CD4-positive, CD25-positive, alpha-beta regulatory T cell (primary cell): ENCODE measurements at regions not wholly inside any gene's neighbourhood (a gene's known extent, or its start where the extent isn't known, plus 50 kb on each side); places are given as distances from the start of the nearest gene placed in this dataset.

Source experiments
- ATAC-seq, 2 donors: fragments of 150-1000 bp; cut with Tn5 transposase; one replicate each; pipeline ENCODE4 v1.10.0; 2021; ENCODE audit warnings: low read depth in 2 of 2, moderate number of reproducible peaks in 2 of 2, moderate library complexity in 1 of 2
- DNase-seq, 3 donors: peaks; one replicate each; pipeline versions ENCODE4 v3.0.0 to v3.0.0-alpha.2; 2012 to 2022; ENCODE audit warnings: mixed read lengths in 1 of 3
- H3K27ac ChIP-seq: one replicate; pipeline ENCODE4 v1.7.0; 2013; ENCODE audit warnings: mild to moderate bottlenecking, low read length; ENCODE audit not compliant: insufficient read depth, poor library complexity, severe bottlenecking
- H3K27me3 ChIP-seq: one replicate; pipeline ENCODE4 v1.7.0; 2013; ENCODE audit warnings: low read length; ENCODE audit not compliant: control insufficient read depth, insufficient read depth
- H3K36me3 ChIP-seq: one replicate; pipeline ENCODE4 v1.7.0; 2013; ENCODE audit warnings: mild to moderate bottlenecking, low read length, moderate library complexity; ENCODE audit not compliant: control insufficient read depth, insufficient read depth
- H3K4me1 ChIP-seq: 2 replicates; pipeline ENCODE4 v1.7.0; 2013; ENCODE audit warnings: mild to moderate bottlenecking, low read length; ENCODE audit not compliant: insufficient read depth, control insufficient read depth, poor library complexity, severe bottlenecking
- H3K4me3 ChIP-seq: one replicate; pipeline ENCODE4 v1.7.0; 2013; ENCODE audit warnings: low read depth, mild to moderate bottlenecking, low read length, moderate library complexity
- H3K9me3 ChIP-seq, 2 experiments: 1 replicate in 1 of 2; 2 replicates in 1 of 2; pipeline ENCODE4 v1.7.0; 2013; ENCODE audit warnings: low read length in 2 of 2, mild to moderate bottlenecking in 1 of 2, moderate library complexity in 1 of 2; ENCODE audit not compliant: control insufficient read depth in 2 of 2
- H3K27ac Mint-ChIP-seq, 3 donors: one replicate each; pipeline ENCODE4 v1.8.0; 2020 to 2022; ENCODE audit warnings: mild to moderate bottlenecking in 3 of 3, mixed read lengths in 3 of 3, moderate library complexity in 2 of 3
- H3K27me3 Mint-ChIP-seq: one replicate; pipeline ENCODE4 v1.8.0; 2022; ENCODE audit warnings: mild to moderate bottlenecking, mixed read lengths
- H3K36me3 Mint-ChIP-seq: one replicate; pipeline ENCODE4 v1.8.0; 2020; ENCODE audit warnings: mixed read lengths
- H3K4me1 Mint-ChIP-seq, 4 donors: one replicate each; pipeline ENCODE4 v1.8.0; 2020 to 2022; ENCODE audit warnings: mixed read lengths in 4 of 4, mild to moderate bottlenecking in 1 of 4
- H3K4me3 Mint-ChIP-seq, 4 donors: one replicate each; pipeline ENCODE4 v1.8.0; 2020 to 2022; ENCODE audit warnings: mild to moderate bottlenecking in 4 of 4, mixed read lengths in 4 of 4, moderate library complexity in 3 of 4
- H3K9me3 Mint-ChIP-seq, 7 donors: one replicate each; pipeline ENCODE4 v1.8.0; 2020 to 2022; ENCODE audit warnings: mixed read lengths in 7 of 7, mild to moderate bottlenecking in 3 of 7, moderate library complexity in 2 of 7

GRCh38 chr21:17371450-17371849 is 141.4 kb upstream of the CXADR start:
- ATAC-seq, result no peak
- H3K4me1 Mint-ChIP-seq, result peaks cover 0 to 1% (median 0%) of the 10 kb centered on the region in 4 donors
- no peak overlapping the region for H3K27ac ChIP-seq
- no peak overlapping the region for H3K4me3 ChIP-seq
- H3K27ac Mint-ChIP-seq, result no peak overlapping the region
- no peaks in the 10 kb centered on the region for H3K4me1 ChIP-seq
- H3K36me3 Mint-ChIP-seq, result no peaks in the 10 kb centered on the region
- peaks cover 0 to 8% (median 0%) of the 10 kb centered on the region in 7 donors for H3K9me3 Mint-ChIP-seq
- DNase-seq, result no peak
- H3K9me3 ChIP-seq, result no peaks in the 10 kb centered on the region
- H3K36me3 ChIP-seq, result no peaks in the 10 kb centered on the region
- peaks cover 11% of the 10 kb centered on the region for H3K27me3 Mint-ChIP-seq
- no peak overlapping the region for H3K4me3 Mint-ChIP-seq
- H3K27me3 ChIP-seq, result no peaks in the 10 kb centered on the region

- no peaks in the 10 kb centered on the region for H3K36me3 Mint-ChIP-seq
- no peak overlapping the region for H3K4me3 Mint-ChIP-seq
- peaks cover 11% of the 10 kb centered on the region for H3K27me3 Mint-ChIP-seq
- H3K4me1 ChIP-seq, result no peaks in the 10 kb centered on the region
- DNase-seq (no peak), ATAC-seq (no peak)
- H3K9me3 ChIP-seq, result no peaks in the 10 kb centered on the region
- H3K4me1 Mint-ChIP-seq, result peaks cover 0 to 1% (median 0%) of the 10 kb centered on the region in 4 donors
- no peak overlapping the region for H3K27ac ChIP-seq
- no peak overlapping the region for H3K27ac Mint-ChIP-seq
- no peaks in the 10 kb centered on the region for H3K27me3 ChIP-seq
- peaks cover 0 to 8% (median 0%) of the 10 kb centered on the region in 7 donors for H3K9me3 Mint-ChIP-seq
- no peak overlapping the region for H3K4me3 ChIP-seq
- H3K36me3 ChIP-seq, result no peaks in the 10 kb centered on the region
Measured at GRCh38 chr21:17372200-17372599, 140.6 kb upstream of the CXADR start.

GRCh38 chr21:17386498-17386897 is 126.3 kb upstream of the CXADR start:
- H3K36me3 Mint-ChIP-seq, result no peaks in the 10 kb centered on the region
- H3K9me3 Mint-ChIP-seq, result peaks cover 0 to 6% (median 0%) of the 10 kb centered on the region in 7 donors
- no peaks in the 10 kb centered on the region for H3K27me3 ChIP-seq
- no peak overlapping the region for H3K27ac Mint-ChIP-seq
- H3K4me1 Mint-ChIP-seq, result no peaks in the 10 kb centered on the region
- H3K4me3 Mint-ChIP-seq, result no peak overlapping the region
- no peak overlapping the region for H3K27ac ChIP-seq
- H3K36me3 ChIP-seq, result no peaks in the 10 kb centered on the region
- H3K9me3 ChIP-seq, result no peaks in the 10 kb centered on the region
- ATAC-seq (no peak), DNase-seq (no peak)
- no peak overlapping the region for H3K4me3 ChIP-seq
- no peaks in the 10 kb centered on the region for H3K27me3 Mint-ChIP-seq
- no peaks in the 10 kb centered on the region for H3K4me1 ChIP-seq

GRCh38 chr21:17387030-17387617 is 125.7 kb upstream of the CXADR start:
- no peaks in the 10 kb centered on the region for H3K36me3 ChIP-seq
- Mint-ChIP-seq H3K27ac (no peak overlapping the region), H3K4me3 (no peak overlapping the region), H3K4me1 (no peaks in the 10 kb centered on the region), H3K36me3 (no peaks in the 10 kb centered on the region), H3K27me3 (no peaks in the 10 kb centered on the region), H3K9me3 (peaks cover 0 to 5% (median 0%) of the 10 kb centered on the region in 7 donors)
- H3K4me1 ChIP-seq, result no peaks in the 10 kb centered on the region
- no peaks in the 10 kb centered on the region for H3K27me3 ChIP-seq
- H3K9me3 ChIP-seq, result no peaks in the 10 kb centered on the region
- ATAC-seq (peak; percentile 42 to 61), DNase-seq (peak; percentile 12 to 70 (median 55))
- no peak overlapping the region for H3K4me3 ChIP-seq
- no peak overlapping the region for H3K27ac ChIP-seq

- H3K27me3 ChIP-seq, result no peaks in the 10 kb centered on the region
- H3K9me3 ChIP-seq, result no peaks in the 10 kb centered on the region
- H3K27ac Mint-ChIP-seq, result no peak overlapping the region
- no peak overlapping the region for H3K4me3 ChIP-seq
- no peaks in the 10 kb centered on the region for H3K36me3 ChIP-seq
- peaks cover 0 to under 1% (median 0%) of the 10 kb centered on the region in 7 donors for H3K9me3 Mint-ChIP-seq
- H3K4me1 Mint-ChIP-seq, result no peaks in the 10 kb centered on the region
- H3K36me3 Mint-ChIP-seq, result no peaks in the 10 kb centered on the region
- no peak overlapping the region for H3K4me3 Mint-ChIP-seq
- H3K4me1 ChIP-seq, result no peaks in the 10 kb centered on the region
- ATAC-seq (no peak), DNase-seq (peak in 1 of 3 donors; percentile 10)
- H3K27ac ChIP-seq, result no peak overlapping the region
- H3K27me3 Mint-ChIP-seq, result no peaks in the 10 kb centered on the region
Measured at GRCh38 chr21:17388226-17388625, 124.6 kb upstream of the CXADR start.

GRCh38 chr21:17389311-17389710 is 123.5 kb upstream of the CXADR start:
- H3K36me3 ChIP-seq, result no peaks in the 10 kb centered on the region
- no peaks in the 10 kb centered on the region for H3K4me1 Mint-ChIP-seq
- no peak overlapping the region for H3K4me3 Mint-ChIP-seq
- ATAC-seq (no peak), DNase-seq (no peak)
- no peaks in the 10 kb centered on the region for H3K9me3 Mint-ChIP-seq
- no peaks in the 10 kb centered on the region for H3K9me3 ChIP-seq
- no peaks in the 10 kb centered on the region for H3K36me3 Mint-ChIP-seq
- H3K27me3 ChIP-seq, result no peaks in the 10 kb centered on the region
- no peaks in the 10 kb centered on the region for H3K27me3 Mint-ChIP-seq
- H3K4me3 ChIP-seq, result no peak overlapping the region
- H3K4me1 ChIP-seq, result no peaks in the 10 kb centered on the region
- no peak overlapping the region for H3K27ac Mint-ChIP-seq
- no peak overlapping the region for H3K27ac ChIP-seq

- no peak for DNase-seq
- Histone ChIP-seq H3K9me3 (no peaks in the 10 kb centered on the region), H3K27me3 (no peaks in the 10 kb centered on the region), H3K4me1 (no peaks in the 10 kb centered on the region), H3K27ac (no peak overlapping the region), H3K4me3 (no peak overlapping the region), H3K36me3 (no peaks in the 10 kb centered on the region)
- Mint-ChIP-seq H3K4me3 (no peak overlapping the region), H3K9me3 (no peaks in the 10 kb centered on the region), H3K4me1 (no peaks in the 10 kb centered on the region), H3K27me3 (no peaks in the 10 kb centered on the region), H3K27ac (no peak overlapping the region), H3K36me3 (no peaks in the 10 kb centered on the region)
- no peak for ATAC-seq
Measured at GRCh38 chr21:17390569-17390968, 122.3 kb upstream of the CXADR start.

- no peaks in the 10 kb centered on the region for H3K4me1 Mint-ChIP-seq
- no peak overlapping the region for H3K27ac ChIP-seq
- no peaks in the 10 kb centered on the region for H3K36me3 ChIP-seq
- H3K27me3 ChIP-seq, result no peaks in the 10 kb centered on the region
- DNase-seq (no peak), ATAC-seq (no peak)
- H3K36me3 Mint-ChIP-seq, result no peaks in the 10 kb centered on the region
- H3K4me1 ChIP-seq, result no peaks in the 10 kb centered on the region
- H3K9me3 ChIP-seq, result no peaks in the 10 kb centered on the region
- no peaks in the 10 kb centered on the region for H3K9me3 Mint-ChIP-seq
- H3K27ac Mint-ChIP-seq, result no peak overlapping the region
- no peak overlapping the region for H3K4me3 ChIP-seq
- no peaks in the 10 kb centered on the region for H3K27me3 Mint-ChIP-seq
- no peak overlapping the region for H3K4me3 Mint-ChIP-seq
Measured at GRCh38 chr21:17391811-17392340, 121.0 kb upstream of the CXADR start.
